ENCODE measurements at regions not wholly inside any gene's neighbourhood (a gene's known extent, or its start where the extent isn't known, plus 50 kb on each side); places are given as distances from the start of the nearest gene placed in this dataset.

DNA sequence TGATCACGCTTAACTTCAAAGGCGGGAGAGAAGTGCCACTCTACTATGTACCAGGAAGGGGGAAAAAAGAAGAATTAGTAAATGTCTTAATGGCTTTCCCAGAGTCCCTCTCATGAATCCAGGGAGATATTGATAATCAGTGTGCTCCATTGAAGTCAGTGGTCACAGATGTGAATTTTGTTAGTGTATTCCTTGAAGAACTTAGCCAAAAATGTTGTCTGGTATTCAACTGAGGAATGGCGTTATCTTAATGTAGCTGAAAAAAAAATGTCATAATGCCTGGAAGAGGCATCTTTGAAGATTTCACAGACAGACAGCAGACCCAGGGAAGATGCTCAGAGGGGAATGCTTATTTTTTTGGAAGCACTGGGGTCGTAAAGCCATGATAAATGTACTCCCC is 250.4 kb downstream of the WDR11 start:
- TF ChIP-seq, protein P1, sequence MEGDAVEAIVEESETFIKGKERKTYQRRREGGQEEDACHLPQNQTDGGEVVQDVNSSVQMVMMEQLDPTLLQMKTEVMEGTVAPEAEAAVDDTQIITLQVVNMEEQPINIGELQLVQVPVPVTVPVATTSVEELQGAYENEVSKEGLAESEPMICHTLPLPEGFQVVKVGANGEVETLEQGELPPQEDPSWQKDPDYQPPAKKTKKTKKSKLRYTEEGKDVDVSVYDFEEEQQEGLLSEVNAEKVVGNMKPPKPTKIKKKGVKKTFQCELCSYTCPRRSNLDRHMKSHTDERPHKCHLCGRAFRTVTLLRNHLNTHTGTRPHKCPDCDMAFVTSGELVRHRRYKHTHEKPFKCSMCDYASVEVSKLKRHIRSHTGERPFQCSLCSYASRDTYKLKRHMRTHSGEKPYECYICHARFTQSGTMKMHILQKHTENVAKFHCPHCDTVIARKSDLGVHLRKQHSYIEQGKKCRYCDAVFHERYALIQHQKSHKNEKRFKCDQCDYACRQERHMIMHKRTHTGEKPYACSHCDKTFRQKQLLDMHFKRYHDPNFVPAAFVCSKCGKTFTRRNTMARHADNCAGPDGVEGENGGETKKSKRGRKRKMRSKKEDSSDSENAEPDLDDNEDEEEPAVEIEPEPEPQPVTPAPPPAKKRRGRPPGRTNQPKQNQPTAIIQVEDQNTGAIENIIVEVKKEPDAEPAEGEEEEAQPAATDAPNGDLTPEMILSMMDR (IDR thresholded peaks at IDR 0.05): no peak
- no peak for TF ChIP-seq POLR2A (IDR thresholded peaks at IDR 0.05)
